SKM-1 treated with dmso at 0.1 percent for 144 hours (cell line): ENCODE measurements at regions not wholly inside any gene's neighbourhood (a gene's known extent, or its start where the extent isn't known, plus 50 kb on each side); places are given as distances from the start of the nearest gene placed in this dataset.
"Not testable (repeated sequence)": the region's sequence is repeated elsewhere in the genome, so short reads cannot be mapped to it uniquely, and the experiment has no call there.

Experiments used
- DNase-seq: peaks from one replicate; lab custom pipeline; 2025; ENCODE audit not compliant: unreplicated experiment; lab: John Stamatoyannopoulos, UW

- DNase-seq: no peak
These were observed 80.1 kb upstream of the NPAS2 start for GRCh38 chr2:100739735-100740432.

GRCh38 chr2:100741880-100742276 lies 78.1 kb upstream of the NPAS2 start:
- no peak for DNase-seq

DNA sequence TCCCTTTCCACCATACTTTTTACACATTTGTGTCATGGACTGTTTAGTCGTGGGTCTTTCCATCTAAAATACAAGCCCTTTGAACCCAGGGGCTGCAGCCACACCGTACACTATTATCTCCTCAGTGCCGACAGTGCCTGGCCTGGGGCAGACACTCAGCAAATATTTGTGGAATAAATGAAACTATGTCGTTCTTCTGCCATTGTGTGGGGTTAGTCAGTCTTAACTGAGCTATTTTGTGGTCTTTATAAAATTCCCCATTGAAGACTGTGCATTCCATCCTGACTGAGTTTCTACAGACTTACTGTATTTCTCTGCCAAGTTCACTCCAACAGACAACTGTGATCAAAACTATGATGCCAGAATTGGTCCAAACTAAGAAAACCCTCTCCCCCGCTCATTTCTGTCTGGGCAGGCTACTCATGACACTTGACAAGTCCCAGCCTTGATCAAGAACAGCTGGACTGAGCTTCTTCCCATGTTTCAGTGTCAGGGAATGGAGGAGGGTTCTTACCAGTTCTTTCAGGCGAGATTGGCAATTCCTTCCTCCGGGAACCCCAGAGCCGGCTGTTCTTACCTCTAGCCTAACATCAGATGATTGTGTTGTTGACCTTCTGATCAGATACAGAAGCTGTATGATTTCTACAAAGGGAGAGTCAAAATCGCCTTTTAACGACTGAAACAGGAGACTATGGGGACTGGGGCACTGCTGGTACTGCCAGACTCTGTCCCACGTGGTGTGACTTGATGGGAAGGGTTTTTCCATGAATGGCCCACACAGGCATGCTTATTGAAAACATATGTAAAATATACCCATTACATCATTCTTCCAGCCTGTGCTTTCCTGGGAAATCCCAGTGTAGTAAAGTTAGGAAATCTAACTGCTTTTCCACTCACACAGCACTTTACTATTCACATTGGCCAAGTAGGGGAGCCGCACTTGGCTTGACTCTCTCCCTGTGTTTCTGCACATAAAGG lies 77.4 kb upstream of the NPAS2 start:
- DNase-seq: no peak

DNA sequence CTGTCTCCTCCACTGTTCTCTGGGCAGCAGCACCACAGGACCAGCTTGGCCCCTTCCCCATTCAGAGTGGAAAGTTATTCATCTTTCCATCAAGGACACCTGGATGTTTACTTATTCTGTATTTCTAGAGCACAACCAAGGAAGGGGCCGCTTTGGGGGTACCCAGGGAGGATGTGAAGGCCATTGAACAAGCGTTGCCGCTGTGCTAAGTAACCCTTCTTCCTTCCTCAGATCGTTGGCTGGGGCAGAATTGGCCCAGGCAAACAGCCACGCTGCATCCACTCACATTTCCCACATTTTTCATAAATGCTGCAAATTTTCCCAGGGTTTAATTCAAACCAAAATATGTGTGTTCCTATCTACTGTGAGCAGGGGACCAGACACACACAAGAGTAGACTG lies 76.2 kb upstream of the NPAS2 start:
- no peak for DNase-seq

- no peak for DNase-seq
These were observed 75.8 kb upstream of the NPAS2 start for GRCh38 chr2:100744184-100744583.

- no peak for DNase-seq
These were observed 75.3 kb upstream of the NPAS2 start for GRCh38 chr2:100744589-100744988.

GRCh38 chr2:100745604-100746003 lies 74.3 kb upstream of the NPAS2 start:
- no peak for DNase-seq

DNA sequence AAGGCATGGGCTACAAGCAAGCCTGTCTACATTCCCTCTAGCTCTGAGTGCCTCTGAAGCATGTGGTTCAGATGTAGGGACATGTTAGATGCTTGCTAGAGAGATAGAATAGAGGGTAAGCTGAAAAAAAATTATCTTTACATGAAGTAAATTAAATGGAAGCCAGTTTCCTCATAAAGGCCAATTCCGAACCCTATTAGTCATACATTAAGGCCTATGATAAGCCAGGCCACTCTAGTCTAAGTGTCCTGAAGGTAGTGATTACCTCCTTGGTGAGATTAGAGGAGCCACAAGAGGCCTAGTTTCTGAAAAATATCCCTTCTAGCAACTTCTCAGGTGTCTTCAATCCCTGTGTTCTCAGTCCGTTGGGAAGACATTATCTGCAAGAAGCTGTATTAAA lies 72.4 kb upstream of the NPAS2 start:
- no peak for DNase-seq

- DNase-seq: no peak
These were observed 71.8 kb upstream of the NPAS2 start for GRCh38 chr2:100747996-100748615.

- no peak for DNase-seq
These were observed 71.3 kb upstream of the NPAS2 start for GRCh38 chr2:100748673-100749072.

- DNase-seq: no peak
These were observed 70.0 kb upstream of the NPAS2 start for GRCh38 chr2:100749771-100750542.

GRCh38 chr2:100751871-100752625 lies 67.9 kb upstream of the NPAS2 start:
- DNase-seq: not testable (repeated sequence)

GRCh38 chr2:100752628-100753333 lies 67.2 kb upstream of the NPAS2 start:
- DNase-seq: peak; percentile 30

- DNase-seq: no peak
These were observed 66.5 kb upstream of the NPAS2 start for GRCh38 chr2:100753444-100753843.

DNA sequence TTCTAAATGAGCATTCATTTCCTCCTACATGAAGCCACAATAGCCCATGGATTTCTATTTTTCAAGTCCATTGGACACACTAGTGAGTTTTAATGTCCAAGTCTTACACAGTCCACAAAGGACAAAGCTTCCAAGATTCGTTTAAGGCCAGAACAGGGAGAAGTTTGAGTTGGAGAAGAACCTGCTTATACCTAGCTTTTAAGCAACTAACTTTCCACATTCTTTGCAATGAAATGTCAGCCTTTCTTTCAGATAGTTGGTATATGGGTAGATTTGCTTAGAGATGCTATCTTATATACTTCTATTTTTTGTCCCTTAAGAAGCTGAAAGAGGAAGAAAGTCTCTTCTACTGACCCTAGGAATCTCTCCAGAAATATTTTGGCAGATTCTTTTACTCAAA lies 66.1 kb upstream of the NPAS2 start:
- no peak for DNase-seq

GRCh38 chr2:100754951-100755350 lies 65.0 kb upstream of the NPAS2 start:
- no peak for DNase-seq

DNA sequence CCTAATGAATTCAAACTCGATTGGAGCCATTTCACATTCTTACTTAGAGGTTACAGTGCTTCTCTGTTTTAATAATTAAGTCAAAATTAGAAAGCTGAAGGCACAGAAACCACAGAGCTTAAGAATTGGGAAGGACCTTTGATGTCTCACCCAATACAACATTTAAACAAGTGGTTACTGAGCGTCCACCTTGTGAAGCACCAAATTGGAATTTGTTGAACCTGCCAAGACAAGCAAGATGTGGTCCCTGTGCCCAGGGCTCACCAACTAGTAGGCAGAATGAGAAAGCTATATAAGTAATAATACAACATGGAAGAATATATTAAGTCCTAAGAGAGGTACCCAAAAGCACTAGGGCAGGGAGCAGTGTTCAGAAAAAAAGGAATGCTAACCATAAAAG lies 64.5 kb upstream of the NPAS2 start:
- DNase-seq: no peak

DNA sequence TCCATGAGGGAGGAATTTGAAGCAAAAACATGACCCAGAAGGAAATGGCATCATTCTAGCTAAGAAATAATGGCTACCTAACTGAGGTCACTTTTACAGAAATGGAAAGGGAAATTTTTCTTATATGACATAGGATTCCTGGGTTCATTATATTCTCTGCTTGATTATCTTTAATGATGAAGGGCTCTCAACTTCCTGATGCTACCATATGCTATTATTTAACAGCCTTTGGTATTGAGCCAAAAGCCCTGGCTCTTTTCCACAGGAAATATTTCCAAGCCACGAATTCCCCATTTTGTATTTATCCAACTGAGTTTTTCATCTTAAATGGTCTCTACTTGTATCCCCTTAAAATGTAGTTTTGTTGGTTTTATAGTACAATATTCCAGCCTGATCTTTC lies 63.2 kb upstream of the NPAS2 start:
- DNase-seq: no peak

GRCh38 chr2:100757621-100758394 lies 62.1 kb upstream of the NPAS2 start:
- no peak for DNase-seq
